C4-2B (cell line): ENCODE measurements at regions not wholly inside any gene's neighbourhood (a gene's known extent, or its start where the extent isn't known, plus 50 kb on each side); places are given as distances from the start of the nearest gene placed in this dataset.

Experiments used
- H3K27ac ChIP-seq: fragments of 450-650 bp; 2 replicates; pipeline ENCODE4 v1.5.1; 2017
- CTCF ChIP-seq: fragments of 450-650 bp; conservative IDR thresholded peaks from 2 replicates; pipeline ENCODE4 v1.5.1; 2017; ENCODE audit warnings: mild to moderate bottlenecking
- ZFX ChIP-seq: fragments of 450-650 bp; IDR thresholded peaks from 2 replicates; pipeline ENCODE4 v1.6.1; 2017

GRCh38 chr20:39865446-39865845, 823.6 kb downstream of the MAFB start:
- no peak overlapping the region for H3K27ac ChIP-seq
- TF ChIP-seq CTCF, result no peak
- TF ChIP-seq ZFX, result no peak

- no peak overlapping the region for H3K27ac ChIP-seq
- TF ChIP-seq ZFX (no peak), CTCF (no peak)
These were observed 826.6 kb downstream of the MAFB start for GRCh38 chr20:39862470-39862891.

GRCh38 chr20:39861381-39861780, 827.7 kb downstream of the MAFB start:
- H3K27ac ChIP-seq, result no peak overlapping the region
- TF ChIP-seq CTCF (no peak), ZFX (no peak)

GRCh38 chr20:39857835-39858234, 831.2 kb downstream of the MAFB start:
- TF ChIP-seq CTCF, result no peak
- no peak for TF ChIP-seq ZFX
- no peak overlapping the region for H3K27ac ChIP-seq

DNA sequence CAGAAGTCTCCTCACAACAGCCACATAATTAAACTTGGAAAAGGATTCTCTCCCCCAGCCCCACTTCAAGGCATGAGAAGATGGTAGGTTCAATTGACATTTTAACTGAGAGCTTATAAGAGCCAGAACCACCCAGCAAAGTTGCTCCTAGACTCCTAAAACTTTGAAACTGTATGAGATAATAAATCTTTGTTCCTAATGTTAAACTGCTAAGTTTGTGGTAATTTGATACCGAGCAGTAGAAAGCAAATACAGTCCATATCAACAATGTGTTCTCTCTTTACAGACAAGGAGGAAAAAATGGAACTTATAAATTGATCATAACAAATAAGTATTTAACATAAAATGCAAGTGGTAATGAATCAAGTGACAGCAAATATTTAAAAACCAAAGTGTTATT, 831.8 kb downstream of the MAFB start:
- H3K27ac ChIP-seq, result no peak overlapping the region
- TF ChIP-seq CTCF, result no peak
- no peak for TF ChIP-seq ZFX

- TF ChIP-seq CTCF, result no peak
- no peak for TF ChIP-seq ZFX
- H3K27ac ChIP-seq, result no peak overlapping the region
These were observed 833.2 kb downstream of the MAFB start for GRCh38 chr20:39855799-39856198.

DNA sequence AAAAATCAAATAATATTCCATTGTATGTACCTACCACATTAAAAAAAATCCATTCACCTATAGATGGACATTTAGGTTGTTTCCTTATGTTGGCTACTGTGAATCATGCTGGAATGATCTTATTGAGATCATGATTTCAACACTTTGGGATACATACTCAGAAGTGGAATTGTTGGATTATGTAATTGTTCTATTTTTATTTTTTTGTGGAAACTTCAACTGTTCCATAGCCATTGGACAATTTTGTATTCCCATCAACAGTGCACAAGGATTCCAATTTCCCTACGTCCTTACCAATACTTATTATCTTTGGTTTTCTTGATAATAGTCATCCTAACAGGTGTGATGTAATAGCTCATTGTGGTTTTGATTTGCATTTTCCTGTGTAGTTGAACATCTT, 834.0 kb downstream of the MAFB start:
- TF ChIP-seq ZFX (no peak), CTCF (no peak)
- no peak overlapping the region for H3K27ac ChIP-seq
